ENCODE measurements at regions not wholly inside any gene's neighbourhood (a gene's known extent, or its start where the extent isn't known, plus 50 kb on each side); places are given as distances from the start of the nearest gene placed in this dataset.
"Not testable (repeated sequence)": the region's sequence is repeated elsewhere in the genome, so short reads cannot be mapped to it uniquely, and the experiment has no call there.

DNA sequence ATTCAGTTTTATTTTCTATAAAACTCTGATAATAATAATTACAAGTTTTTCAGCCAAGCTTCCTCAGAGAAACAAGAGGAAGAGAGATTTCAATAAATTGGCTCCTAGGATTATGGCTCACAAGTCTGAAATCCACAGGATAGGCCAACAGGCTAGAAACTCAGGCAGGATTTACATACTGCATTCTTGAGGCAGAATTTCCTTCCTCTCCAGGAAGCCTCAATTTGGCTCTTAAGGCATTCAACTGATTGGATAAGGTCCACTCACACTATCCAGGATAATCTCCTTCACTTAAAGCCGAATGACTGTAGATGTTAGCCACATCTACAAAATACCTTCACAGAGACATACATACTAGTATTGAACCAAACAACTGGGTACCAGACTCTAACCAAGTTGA lies 120.3 kb upstream of the FAT3 start:
- Mint-ChIP-seq H3K4me3 (no peak overlapping the region), H3K27ac (no peak overlapping the region)
- intact Hi-C loops (cut with micrococcal nuclease) = no loop called here

DNA sequence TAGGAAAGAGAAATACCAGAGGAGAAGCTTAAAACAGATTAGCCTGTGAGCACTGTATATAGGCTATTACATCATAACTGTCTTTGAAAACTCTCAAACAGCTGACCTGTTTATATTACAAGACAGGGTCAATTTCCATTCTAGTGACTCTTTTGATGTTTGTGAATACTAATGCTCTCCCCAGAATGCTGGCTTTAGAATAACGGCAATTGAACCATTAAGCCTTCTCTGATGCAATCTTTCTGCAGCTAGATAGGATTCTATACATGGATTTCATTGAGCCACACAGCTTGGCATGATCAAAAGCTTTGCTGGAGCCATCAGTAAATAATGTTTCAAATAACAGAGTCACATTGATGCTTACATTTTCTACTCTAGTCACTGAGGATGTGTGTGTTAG lies 122.7 kb upstream of the FAT3 start:
- no peak for DNase-seq (ENCODE audit: low spot score)
- Mint-ChIP-seq H3K27ac (no peak overlapping the region), H3K4me3 (no peak overlapping the region), H3K4me1 (ENCODE audit: low read depth) (no peaks in the 10 kb centered on the region), H3K9me3 (no peaks in the 10 kb centered on the region), H3K27me3 (ENCODE audit: insufficient read depth) (no peaks in the 10 kb centered on the region), H3K36me3 (ENCODE audit: low read depth) (no peaks in the 10 kb centered on the region)
- intact Hi-C loops (cut with micrococcal nuclease) = no loop called here

More for the DNA sequence above, 120.3 kb upstream of the FAT3 start:
- Mint-ChIP-seq H3K9me3 (no peaks in the 10 kb centered on the region), H3K36me3 (ENCODE audit: low read depth) (no peaks in the 10 kb centered on the region), H3K4me1 (ENCODE audit: low read depth) (no peaks in the 10 kb centered on the region), H3K27me3 (ENCODE audit: insufficient read depth) (no peaks in the 10 kb centered on the region)
- DNase-seq (ENCODE audit: low spot score) = no peak

DNA sequence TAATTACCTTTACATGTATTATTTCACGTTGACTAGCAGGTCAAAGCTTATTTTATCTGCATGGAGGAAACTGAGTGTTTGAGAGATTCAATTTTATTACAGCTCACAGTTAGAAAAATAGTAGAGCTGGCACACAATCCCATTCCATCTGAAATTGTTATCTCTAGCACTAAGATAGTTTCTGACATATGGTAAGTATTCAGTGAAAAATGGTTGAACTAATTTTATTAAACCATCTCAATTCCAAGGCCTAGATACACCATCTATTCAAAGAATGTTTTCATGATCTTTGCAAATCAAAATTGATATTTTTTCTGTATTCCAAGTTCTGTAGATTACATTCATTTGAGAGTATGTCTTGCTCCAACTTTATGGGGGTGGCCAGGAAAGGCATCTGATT lies 125.4 kb upstream of the FAT3 start:
- no peaks in the 10 kb centered on the region for H3K9me3 Mint-ChIP-seq
- intact Hi-C loops (cut with micrococcal nuclease) = no loop called here
- H3K4me1 Mint-ChIP-seq (ENCODE audit: low read depth) = no peaks in the 10 kb centered on the region
- DNase-seq (ENCODE audit: low spot score) = no peak
- H3K36me3 Mint-ChIP-seq (ENCODE audit: low read depth) = no peaks in the 10 kb centered on the region
- no peaks in the 10 kb centered on the region for H3K27me3 Mint-ChIP-seq (ENCODE audit: insufficient read depth)
- H3K27ac Mint-ChIP-seq = no peak overlapping the region
- no peak overlapping the region for H3K4me3 Mint-ChIP-seq

DNA sequence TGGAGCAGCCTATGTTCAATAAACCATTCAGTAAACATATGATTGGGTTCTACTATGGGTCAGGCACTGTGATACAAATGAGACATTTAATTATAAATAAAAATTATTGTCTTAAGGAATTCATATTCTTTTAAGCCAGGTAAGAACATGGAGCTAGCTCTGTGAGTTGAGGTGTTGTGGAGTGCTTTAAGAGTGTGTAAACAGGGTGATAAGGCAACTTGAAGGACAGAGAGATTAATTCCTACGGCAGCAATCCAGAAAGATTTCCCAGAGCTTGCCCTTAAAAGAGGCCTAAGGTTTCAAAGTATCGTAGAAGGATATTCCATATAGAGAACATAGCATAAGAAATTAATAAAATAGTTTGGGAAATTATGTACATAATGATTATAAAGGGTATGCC lies 126.4 kb upstream of the FAT3 start:
- Mint-ChIP-seq H3K36me3 (ENCODE audit: low read depth) (no peaks in the 10 kb centered on the region), H3K27ac (no peak overlapping the region), H3K4me3 (no peak overlapping the region), H3K9me3 (no peaks in the 10 kb centered on the region), H3K4me1 (ENCODE audit: low read depth) (no peaks in the 10 kb centered on the region), H3K27me3 (ENCODE audit: insufficient read depth) (no peaks in the 10 kb centered on the region)
- DNase-seq (ENCODE audit: low spot score) = no peak
- intact Hi-C loops (cut with micrococcal nuclease) = no loop called here

DNA sequence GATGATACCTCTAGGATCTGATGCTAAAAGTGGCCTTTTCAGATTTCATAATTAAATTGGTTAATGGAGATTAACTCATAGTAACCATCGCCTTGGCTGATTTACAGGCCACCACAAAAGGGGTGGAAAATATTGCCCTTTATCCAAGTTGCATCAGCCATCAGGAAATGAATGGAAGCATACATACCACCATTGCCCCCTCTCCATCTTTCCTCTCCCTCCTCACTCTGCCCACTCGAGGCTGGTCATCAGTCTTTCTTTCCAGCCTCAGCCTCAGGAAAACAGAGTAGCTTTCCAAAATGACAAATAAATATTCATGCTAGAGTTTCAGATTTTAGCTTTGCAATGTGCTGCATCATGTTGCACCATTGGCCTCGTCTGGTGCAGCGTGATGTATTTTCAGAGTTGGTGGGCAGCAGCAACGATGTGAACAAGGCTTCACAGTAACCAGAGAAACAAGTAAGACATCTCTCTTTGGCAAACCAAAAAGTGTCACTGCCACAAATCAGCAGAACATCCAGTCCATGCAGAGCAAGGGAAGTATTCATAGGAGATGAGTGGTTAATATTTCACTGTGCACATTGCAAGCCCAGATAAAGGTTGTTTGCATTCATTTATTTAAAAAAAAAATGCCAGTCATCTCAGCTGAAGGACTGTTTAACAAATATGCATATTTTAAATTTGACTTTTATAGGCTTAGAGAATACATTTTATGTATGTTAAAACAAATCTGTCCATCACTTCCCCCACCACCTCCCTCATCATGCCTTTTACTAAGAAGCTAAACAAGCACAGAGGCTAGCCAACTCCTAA lies 136.7 kb upstream of the FAT3 start:
- no peaks in the 10 kb centered on the region for H3K4me1 Mint-ChIP-seq (ENCODE audit: low read depth)
- no peaks in the 10 kb centered on the region for H3K27me3 Mint-ChIP-seq (ENCODE audit: insufficient read depth)
- H3K9me3 Mint-ChIP-seq = peaks cover 18% of the 10 kb centered on the region
- intact Hi-C loops (cut with micrococcal nuclease) = no loop called here
- no peak overlapping the region for H3K4me3 Mint-ChIP-seq
- DNase-seq (ENCODE audit: low spot score) = no peak
- H3K36me3 Mint-ChIP-seq (ENCODE audit: low read depth) = no peaks in the 10 kb centered on the region
- H3K27ac Mint-ChIP-seq = no peak overlapping the region

DNA sequence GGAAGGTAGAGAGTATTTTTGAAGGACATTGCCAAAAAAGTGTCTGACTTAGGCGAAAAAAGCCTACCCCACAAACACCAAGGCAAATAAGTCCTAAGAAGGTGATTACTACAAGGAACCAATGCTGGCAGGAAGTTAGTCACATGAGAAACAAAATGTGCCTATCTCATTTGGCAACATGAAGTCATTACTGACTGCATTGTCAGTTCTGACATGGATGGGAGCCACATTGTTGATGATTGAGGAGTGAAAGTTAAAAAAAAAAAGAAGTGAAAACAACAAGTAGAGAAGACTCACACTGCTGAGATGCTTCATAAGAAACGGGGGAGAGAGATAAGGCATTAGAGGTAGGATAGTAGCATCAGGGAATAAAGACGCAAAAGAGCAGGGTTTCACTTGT lies 141.5 kb upstream of the FAT3 start:
- H3K27ac Mint-ChIP-seq = no peak overlapping the region
- H3K27me3 Mint-ChIP-seq (ENCODE audit: insufficient read depth) = no peaks in the 10 kb centered on the region
- peaks cover 12% of the 10 kb centered on the region for H3K9me3 Mint-ChIP-seq
- no peaks in the 10 kb centered on the region for H3K36me3 Mint-ChIP-seq (ENCODE audit: low read depth)
- no peak for DNase-seq (ENCODE audit: low spot score)
- intact Hi-C loops (cut with micrococcal nuclease) = no loop called here
- H3K4me1 Mint-ChIP-seq (ENCODE audit: low read depth) = no peaks in the 10 kb centered on the region
- H3K4me3 Mint-ChIP-seq = no peak overlapping the region

DNA sequence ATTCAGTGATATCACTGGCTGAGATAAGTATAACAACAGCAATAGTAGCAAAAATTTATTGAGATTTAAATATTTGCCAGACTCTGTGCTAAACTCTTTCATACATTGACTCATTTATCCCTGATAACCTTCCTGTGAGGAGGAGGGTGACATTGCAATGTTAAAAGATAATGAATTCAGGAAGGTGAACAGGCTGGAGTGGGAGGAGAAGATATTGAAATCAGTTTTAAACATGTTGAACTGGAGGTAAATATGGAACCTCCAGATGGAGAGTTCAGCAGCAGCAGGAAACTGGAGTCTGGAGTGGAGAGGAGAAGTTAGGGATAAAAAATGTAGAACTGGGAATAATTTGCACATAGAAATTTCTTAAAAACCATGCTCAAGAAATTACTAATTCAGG lies 142.0 kb upstream of the FAT3 start:
- DNase-seq (ENCODE audit: low spot score) = no peak
- Mint-ChIP-seq H3K9me3 (peaks cover 12% of the 10 kb centered on the region), H3K4me1 (ENCODE audit: low read depth) (no peaks in the 10 kb centered on the region), H3K27me3 (ENCODE audit: insufficient read depth) (no peaks in the 10 kb centered on the region), H3K4me3 (no peak overlapping the region), H3K36me3 (ENCODE audit: low read depth) (no peaks in the 10 kb centered on the region), H3K27ac (no peak overlapping the region)
- intact Hi-C loops (cut with micrococcal nuclease) = no loop called here

DNA sequence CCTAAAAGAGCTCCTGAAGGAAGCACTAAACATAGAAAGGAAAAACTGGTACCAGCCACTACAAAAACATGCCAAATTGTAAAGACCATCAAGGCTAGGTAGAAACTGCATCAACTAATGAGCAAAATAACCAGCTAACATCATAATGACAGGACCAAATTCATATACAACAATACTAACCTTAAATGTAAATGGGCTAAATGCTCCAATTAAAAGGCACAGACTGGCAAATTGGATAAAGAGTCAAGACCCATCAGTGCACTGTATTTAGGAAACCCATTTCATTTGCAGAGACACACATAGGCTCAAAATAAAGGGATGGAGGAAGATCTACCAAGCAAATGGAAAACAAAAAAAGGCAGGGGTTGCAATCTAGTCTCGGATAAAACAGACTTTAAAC lies 150.1 kb upstream of the FAT3 start:
- H3K27ac Mint-ChIP-seq; DNase-seq (ENCODE audit: low spot score); H3K4me3 Mint-ChIP-seq; intact Hi-C loops (cut with micrococcal nuclease); H3K4me1 Mint-ChIP-seq (ENCODE audit: low read depth); H3K36me3 Mint-ChIP-seq (ENCODE audit: low read depth); H3K27me3 Mint-ChIP-seq (ENCODE audit: insufficient read depth): not testable (repeated sequence)
- peaks cover 10% of the 10 kb centered on the region for H3K9me3 Mint-ChIP-seq

DNA sequence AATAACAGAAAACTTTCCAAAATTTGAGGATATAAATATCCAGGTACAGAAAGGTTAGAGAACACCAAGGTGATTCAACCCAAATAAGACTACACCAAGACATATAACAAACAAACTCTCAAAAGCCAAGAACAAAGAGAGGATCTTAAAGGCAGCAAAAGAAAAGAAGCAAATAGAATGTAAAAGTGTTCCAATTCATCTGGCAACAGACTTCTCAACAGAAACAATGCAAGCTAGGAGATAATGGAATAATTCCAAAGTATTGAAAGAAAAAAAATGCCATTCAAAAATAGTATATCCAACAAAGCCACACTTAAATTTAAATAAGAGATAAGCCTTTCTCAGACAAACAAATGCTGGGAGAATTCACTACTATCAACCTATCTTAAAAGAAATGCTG lies 153.0 kb upstream of the FAT3 start:
- Mint-ChIP-seq H3K27me3 (ENCODE audit: insufficient read depth) (no peaks in the 10 kb centered on the region), H3K27ac (no peak overlapping the region), H3K36me3 (ENCODE audit: low read depth) (no peaks in the 10 kb centered on the region), H3K4me3 (no peak overlapping the region), H3K9me3 (peaks cover 10% of the 10 kb centered on the region), H3K4me1 (ENCODE audit: low read depth) (no peaks in the 10 kb centered on the region)
- intact Hi-C loops (cut with micrococcal nuclease) = no loop called here
- DNase-seq (ENCODE audit: low spot score) = no peak

DNA sequence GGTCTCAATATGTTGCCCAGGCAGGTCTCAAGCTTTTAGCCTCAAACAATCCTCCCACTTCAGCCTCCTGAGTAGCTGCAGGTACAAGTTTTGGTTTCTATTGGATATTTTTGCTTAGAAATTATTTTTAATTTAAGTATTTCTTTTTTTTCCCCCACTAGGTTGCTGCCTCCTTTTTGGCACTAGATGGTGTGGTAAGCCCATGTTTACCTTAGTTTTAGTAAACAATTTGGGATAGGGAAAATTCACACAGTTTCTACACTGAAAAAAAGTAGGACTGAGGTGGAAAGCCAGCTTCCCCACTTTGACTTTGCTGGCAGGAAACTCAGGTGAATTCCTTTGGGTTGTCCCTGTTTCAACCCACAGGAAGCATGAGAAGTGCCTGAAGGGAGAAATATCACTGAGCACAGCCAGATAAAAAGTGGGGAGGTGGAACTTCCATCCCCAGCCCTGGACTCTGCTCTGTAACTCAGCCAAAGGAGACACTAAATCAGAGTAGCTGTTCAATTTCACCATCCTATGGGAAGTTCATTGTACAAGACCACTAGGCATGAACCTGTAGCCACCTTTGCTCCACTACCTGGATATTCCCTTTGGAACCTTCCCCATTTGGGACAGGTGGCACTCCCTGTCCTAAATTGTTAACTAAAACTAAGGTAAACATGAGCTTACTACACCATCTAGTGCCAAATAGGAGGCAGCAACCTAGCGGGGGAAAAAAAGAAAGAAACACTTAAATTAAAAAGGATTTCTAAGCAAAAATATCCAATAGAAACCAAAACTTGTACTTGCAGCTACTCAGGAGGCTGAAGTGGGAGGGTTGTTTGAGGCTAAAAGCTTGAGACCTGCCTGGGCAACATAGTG lies 154.4 kb upstream of the FAT3 start:
- H3K36me3 Mint-ChIP-seq (ENCODE audit: low read depth) = no peaks in the 10 kb centered on the region
- intact Hi-C loops (cut with micrococcal nuclease) = no loop called here
- no peak overlapping the region for H3K27ac Mint-ChIP-seq

DNA sequence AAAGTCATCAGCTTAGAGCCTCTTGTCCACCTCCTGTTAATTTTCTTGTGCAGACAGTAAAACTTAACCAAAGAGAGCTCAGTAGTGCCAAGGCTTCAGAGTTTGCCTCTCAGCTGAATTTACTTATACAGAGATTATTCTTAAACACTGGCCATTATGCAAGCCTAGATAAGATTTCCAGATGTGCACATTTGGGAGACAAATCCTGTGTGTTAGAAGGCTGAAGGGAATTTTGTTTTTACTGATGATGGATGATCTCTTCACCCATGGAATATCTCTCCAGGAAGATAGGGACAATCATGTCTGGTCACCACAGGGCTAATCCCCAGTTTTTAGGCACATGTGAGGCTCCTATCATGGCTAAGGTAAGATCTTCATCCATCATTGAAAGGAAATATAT lies 157.6 kb upstream of the FAT3 start:
- no peaks in the 10 kb centered on the region for H3K27me3 Mint-ChIP-seq (ENCODE audit: insufficient read depth)
- no peak overlapping the region for H3K27ac Mint-ChIP-seq
- no peak for DNase-seq (ENCODE audit: low spot score)

More for the DNA sequence above, 154.4 kb upstream of the FAT3 start:
- Mint-ChIP-seq H3K4me1 (ENCODE audit: low read depth) (no peaks in the 10 kb centered on the region), H3K9me3 (peaks cover 10% of the 10 kb centered on the region), H3K27me3 (ENCODE audit: insufficient read depth) (no peaks in the 10 kb centered on the region), H3K4me3 (no peak overlapping the region)
- no peak for DNase-seq (ENCODE audit: low spot score)

DNA sequence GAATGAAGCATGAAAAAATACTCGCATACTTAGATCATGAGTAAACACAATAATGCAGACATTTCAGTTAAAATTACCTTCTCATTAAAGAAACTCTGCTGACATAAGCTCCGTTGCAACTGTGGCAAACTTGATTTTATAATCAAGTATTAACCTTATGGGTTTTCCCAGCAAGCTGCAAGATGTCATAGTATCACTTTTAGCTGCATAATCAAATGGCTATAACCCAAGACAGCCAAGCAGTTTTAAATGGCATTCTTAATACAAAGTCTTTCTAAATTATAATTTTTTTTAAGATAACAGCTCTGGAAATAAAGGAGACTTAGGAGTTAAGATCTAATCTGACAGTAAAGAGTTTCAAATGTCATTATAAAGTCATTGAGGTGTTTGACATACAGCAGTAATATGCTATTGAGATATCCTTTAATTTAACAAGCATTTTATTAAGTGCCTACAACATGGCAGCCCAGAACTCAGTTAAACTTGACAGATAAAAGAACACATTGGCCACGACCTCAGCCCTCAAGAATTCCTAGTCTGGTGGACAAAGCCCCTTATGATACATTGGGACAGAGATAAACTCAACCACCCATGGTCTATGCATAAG lies 163.1 kb upstream of the FAT3 start:
- Mint-ChIP-seq H3K9me3 (peaks cover 4% of the 10 kb centered on the region), H3K4me3 (no peak overlapping the region), H3K4me1 (ENCODE audit: low read depth) (no peaks in the 10 kb centered on the region)

More for the DNA sequence above, 157.6 kb upstream of the FAT3 start:
- Mint-ChIP-seq H3K36me3 (ENCODE audit: low read depth) (no peaks in the 10 kb centered on the region), H3K4me1 (ENCODE audit: low read depth) (no peaks in the 10 kb centered on the region), H3K4me3 (no peak overlapping the region), H3K9me3 (peaks cover 13% of the 10 kb centered on the region)
- intact Hi-C loops (cut with micrococcal nuclease) = no loop called here

DNA sequence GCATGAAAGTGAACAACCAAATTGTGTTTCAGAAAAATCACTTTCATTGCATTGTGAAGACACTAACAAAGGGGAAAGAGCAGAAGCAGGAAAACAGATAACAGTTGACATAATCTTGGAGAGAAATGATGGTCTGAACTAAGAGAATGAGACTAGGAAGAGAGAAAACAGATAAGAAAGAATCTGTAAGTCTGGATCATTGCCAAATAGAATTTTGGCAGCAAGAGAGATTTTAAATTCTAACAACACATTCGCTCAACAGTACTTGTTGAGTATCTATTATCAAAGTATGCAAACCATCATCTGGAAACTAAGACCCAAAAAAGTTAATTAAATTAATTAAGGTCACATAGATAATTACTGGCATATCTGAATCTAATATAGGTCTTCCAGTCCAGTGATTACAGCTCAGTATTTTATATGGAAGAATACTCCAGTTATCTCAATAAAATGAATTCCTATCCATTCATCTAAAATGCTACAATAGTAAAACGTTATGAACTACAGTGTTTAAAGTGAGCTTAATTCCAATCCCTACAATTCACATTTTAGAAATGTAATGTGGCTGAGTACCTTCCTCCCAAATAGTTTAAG lies 166.7 kb upstream of the FAT3 start:
- Mint-ChIP-seq H3K27me3 (ENCODE audit: insufficient read depth) (no peaks in the 10 kb centered on the region), H3K4me3 (no peak overlapping the region), H3K9me3 (peaks cover 3% of the 10 kb centered on the region), H3K36me3 (ENCODE audit: low read depth) (no peaks in the 10 kb centered on the region), H3K4me1 (ENCODE audit: low read depth) (no peaks in the 10 kb centered on the region), H3K27ac (no peak overlapping the region)
- no peak for DNase-seq (ENCODE audit: low spot score)
- intact Hi-C loops (cut with micrococcal nuclease) = no loop called here

More for the DNA sequence above, 163.1 kb upstream of the FAT3 start:
- Mint-ChIP-seq H3K27me3 (ENCODE audit: insufficient read depth) (no peaks in the 10 kb centered on the region), H3K27ac (no peak overlapping the region), H3K36me3 (ENCODE audit: low read depth) (no peaks in the 10 kb centered on the region)
- no peak for DNase-seq (ENCODE audit: low spot score)
- intact Hi-C loops (cut with micrococcal nuclease) = no loop called here
